SU-DHL-6 (cell line): ENCODE measurements at regions not wholly inside any gene's neighbourhood (a gene's known extent, or its start where the extent isn't known, plus 50 kb on each side); places are given as distances from the start of the nearest gene placed in this dataset.

Experiments
- EZH2phosphoT487 ChIP-seq: fragments of 200-600 bp; sonication (generic), shearing (Covaris generic); conservative IDR thresholded peaks from 2 replicates; pipeline ENCODE4 v1.6.1; 2018; ENCODE audit warnings: mild to moderate bottlenecking, antibody characterized with exemption, low read length, moderate library complexity, mixed read lengths
- TF ChIP-seq, protein P1 (sequence below): fragments of 200-600 bp; sonication (generic); IDR thresholded peaks from one replicate; pipeline ENCODE4 v1.5.1; 2017; ENCODE audit warnings: antibody characterized with exemption, mild to moderate bottlenecking, low read length, moderate library complexity; ENCODE audit not compliant: insufficient read depth, poor library complexity, severe bottlenecking

GRCh38 chr14:98877065-98877464, 394.9 kb downstream of the BCL11B start:
- TF ChIP-seq, protein P1, sequence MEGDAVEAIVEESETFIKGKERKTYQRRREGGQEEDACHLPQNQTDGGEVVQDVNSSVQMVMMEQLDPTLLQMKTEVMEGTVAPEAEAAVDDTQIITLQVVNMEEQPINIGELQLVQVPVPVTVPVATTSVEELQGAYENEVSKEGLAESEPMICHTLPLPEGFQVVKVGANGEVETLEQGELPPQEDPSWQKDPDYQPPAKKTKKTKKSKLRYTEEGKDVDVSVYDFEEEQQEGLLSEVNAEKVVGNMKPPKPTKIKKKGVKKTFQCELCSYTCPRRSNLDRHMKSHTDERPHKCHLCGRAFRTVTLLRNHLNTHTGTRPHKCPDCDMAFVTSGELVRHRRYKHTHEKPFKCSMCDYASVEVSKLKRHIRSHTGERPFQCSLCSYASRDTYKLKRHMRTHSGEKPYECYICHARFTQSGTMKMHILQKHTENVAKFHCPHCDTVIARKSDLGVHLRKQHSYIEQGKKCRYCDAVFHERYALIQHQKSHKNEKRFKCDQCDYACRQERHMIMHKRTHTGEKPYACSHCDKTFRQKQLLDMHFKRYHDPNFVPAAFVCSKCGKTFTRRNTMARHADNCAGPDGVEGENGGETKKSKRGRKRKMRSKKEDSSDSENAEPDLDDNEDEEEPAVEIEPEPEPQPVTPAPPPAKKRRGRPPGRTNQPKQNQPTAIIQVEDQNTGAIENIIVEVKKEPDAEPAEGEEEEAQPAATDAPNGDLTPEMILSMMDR, result no peak
- TF ChIP-seq EZH2phosphoT487, result no peak
